PC-9 (cell line): ENCODE measurements at regions not wholly inside any gene's neighbourhood (a gene's known extent, or its start where the extent isn't known, plus 50 kb on each side); places are given as distances from the start of the nearest gene placed in this dataset.

Experiments used
- BruUV-seq: library from RNA; stranded (reverse); fragments of 400-500 nt; replicated peaks from 2 replicates; lab custom pipeline; 2021; lab: Mats Ljungman, UMichigan
- CTCF ChIA-PET: fragments of 300-600 bp; sonication (Branson Sonifier 250); formaldehyde crosslinking; loops from one replicate; lab custom pipeline; 2022; ENCODE audit warnings: antibody characterized with exemption; lab: Charles Lee
- POLR2A ChIA-PET: fragments of 300-600 bp; sonication (Branson Sonifier 250); formaldehyde crosslinking; loops from one replicate; lab custom pipeline; 2022; ENCODE audit warnings: antibody characterized with exemption; ENCODE audit not compliant: unreplicated experiment; lab: Charles Lee
- DNase-seq, 2 experiments: peaks; one replicate each; pipeline versions ENCODE4 v3.0.0 to v3.0.0-alpha.2; 2015 to 2022; ENCODE audit warnings: mixed read lengths in 1 of 2
- H2AFZ ChIP-seq: fragments of 200-600 bp; sonication (generic); 2 replicates; pipeline ENCODE4 v1.8.1; 2017; ENCODE audit warnings: antibody characterized with exemption
- H3F3A ChIP-seq: fragments of 200-600 bp; sonication (generic); 2 replicates; pipeline ENCODE4 v1.8.1; 2017; ENCODE audit warnings: antibody characterized with exemption, mild to moderate bottlenecking, low read depth; ENCODE audit not compliant: insufficient read depth
- H3K27ac ChIP-seq: fragments of 200-600 bp; sonication (generic); 2 replicates; pipeline ENCODE4 v1.6.1; 2016; ENCODE audit warnings: mixed run types
- H3K27me3 ChIP-seq: fragments of 200-600 bp; sonication (generic); 2 replicates; pipeline ENCODE4 v1.6.1; 2016; ENCODE audit warnings: low read depth, mixed run types; ENCODE audit not compliant: insufficient read depth
- H3K36me3 ChIP-seq: fragments of 200-600 bp; sonication (generic); 2 replicates; pipeline ENCODE4 v1.6.1; 2016; ENCODE audit warnings: low read depth, mixed run types
- H3K4me1 ChIP-seq: fragments of 200-600 bp; sonication (generic); replicated peaks from 2 replicates; pipeline ENCODE4 v1.6.1; 2016; ENCODE audit warnings: mixed run types; ENCODE audit not compliant: insufficient read depth
- H3K4me2 ChIP-seq: fragments of 200-600 bp; sonication (generic); 2 replicates; pipeline ENCODE4 v1.6.1; 2017; ENCODE audit warnings: mixed run types
- H3K4me3 ChIP-seq: fragments of 200-600 bp; sonication (generic); 2 replicates; pipeline ENCODE4 v1.6.1; 2016; ENCODE audit warnings: mixed run types
- H3K79me2 ChIP-seq: fragments of 200-600 bp; sonication (generic); 2 replicates; pipeline ENCODE4 v1.6.1; 2017; ENCODE audit warnings: low read depth, mixed run types
- H3K9me2 ChIP-seq: fragments of 200-600 bp; sonication (generic); 2 replicates; pipeline ENCODE4 v1.8.1; 2017; ENCODE audit warnings: mild to moderate bottlenecking; ENCODE audit not compliant: insufficient read depth
- H3K9me3 ChIP-seq: fragments of 200-600 bp; sonication (generic); 2 replicates; pipeline ENCODE4 v1.8.1; 2016; ENCODE audit warnings: low read depth; ENCODE audit not compliant: insufficient read depth
- H4K20me1 ChIP-seq: fragments of 200-600 bp; sonication (generic); 2 replicates; pipeline ENCODE4 v1.8.1; 2017; ENCODE audit not compliant: insufficient read depth
- EZH2 ChIP-seq: fragments of 200-600 bp; sonication (generic); IDR thresholded peaks from 2 replicates; pipeline ENCODE4 v1.8.0; 2017; ENCODE audit warnings: antibody characterized with exemption, low read depth
- intact Hi-C: fragments of 100-400 bp; cut with micrococcal nuclease; formaldehyde crosslinking; loops from one replicate; pipeline ENCODE4 v1.10.0; 2022; ENCODE audit not compliant: unreplicated experiment
- TF ChIP-seq, protein P1 (sequence below): fragments of 200-600 bp; sonication (generic); conservative IDR thresholded peaks from 2 replicates; pipeline ENCODE4 v1.6.1; 2017; ENCODE audit warnings: mixed run types, antibody characterized with exemption, mild to moderate bottlenecking, moderate library complexity

DNA sequence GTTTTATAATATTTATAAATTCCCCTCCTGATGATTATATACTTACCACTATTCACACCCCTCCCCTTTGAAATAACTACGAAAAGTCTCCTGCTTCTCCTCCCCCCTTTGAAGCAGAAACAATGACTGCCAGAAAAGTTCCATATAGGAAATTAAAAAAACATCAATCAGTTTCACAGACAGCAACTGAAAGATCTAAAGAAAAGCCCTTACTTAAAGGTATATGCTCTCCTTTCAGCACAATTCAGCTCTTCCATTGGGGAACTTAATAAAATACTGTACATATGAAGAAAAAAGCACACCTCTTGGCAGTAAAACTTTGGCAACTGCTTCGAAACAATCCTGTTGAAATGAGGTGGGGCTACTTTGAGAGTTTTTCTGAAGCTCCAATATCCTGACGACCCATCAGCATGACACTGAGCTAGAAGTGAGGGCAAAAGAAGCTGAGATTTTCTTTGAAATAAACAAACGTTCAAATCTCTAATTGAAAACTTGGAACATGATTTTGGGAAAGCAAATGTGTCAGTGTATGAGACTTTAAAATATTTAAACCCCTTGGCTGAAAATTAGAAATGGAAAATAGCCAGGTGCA lies 147.6 kb upstream of the RXFP2 start:
- BruUV-seq, result no TSS peak
- ChIA-PET CTCF (no interaction called here), POLR2A (no interaction called here)
- no peaks in the 10 kb centered on the region for H3F3A ChIP-seq
- H4K20me1 ChIP-seq, result no peaks in the 10 kb centered on the region
- H3K9me3 ChIP-seq, result no peaks in the 10 kb centered on the region
- no peak overlapping the region for H3K4me2 ChIP-seq
- intact Hi-C loops, result no loop called here
- H3K27me3 ChIP-seq, result 0 out of 2 replicates have a peak, but pooled peaks cover 5% of the 10 kb centered on the region
- TF ChIP-seq, protein P1, sequence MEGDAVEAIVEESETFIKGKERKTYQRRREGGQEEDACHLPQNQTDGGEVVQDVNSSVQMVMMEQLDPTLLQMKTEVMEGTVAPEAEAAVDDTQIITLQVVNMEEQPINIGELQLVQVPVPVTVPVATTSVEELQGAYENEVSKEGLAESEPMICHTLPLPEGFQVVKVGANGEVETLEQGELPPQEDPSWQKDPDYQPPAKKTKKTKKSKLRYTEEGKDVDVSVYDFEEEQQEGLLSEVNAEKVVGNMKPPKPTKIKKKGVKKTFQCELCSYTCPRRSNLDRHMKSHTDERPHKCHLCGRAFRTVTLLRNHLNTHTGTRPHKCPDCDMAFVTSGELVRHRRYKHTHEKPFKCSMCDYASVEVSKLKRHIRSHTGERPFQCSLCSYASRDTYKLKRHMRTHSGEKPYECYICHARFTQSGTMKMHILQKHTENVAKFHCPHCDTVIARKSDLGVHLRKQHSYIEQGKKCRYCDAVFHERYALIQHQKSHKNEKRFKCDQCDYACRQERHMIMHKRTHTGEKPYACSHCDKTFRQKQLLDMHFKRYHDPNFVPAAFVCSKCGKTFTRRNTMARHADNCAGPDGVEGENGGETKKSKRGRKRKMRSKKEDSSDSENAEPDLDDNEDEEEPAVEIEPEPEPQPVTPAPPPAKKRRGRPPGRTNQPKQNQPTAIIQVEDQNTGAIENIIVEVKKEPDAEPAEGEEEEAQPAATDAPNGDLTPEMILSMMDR, result no peak
- TF ChIP-seq EZH2, result no peak
- DNase-seq, result no peak
- no peaks in the 10 kb centered on the region for H3K79me2 ChIP-seq
- no peak overlapping the region for H3K27ac ChIP-seq
- no peaks in the 10 kb centered on the region for H3K4me1 ChIP-seq
- no peaks in the 10 kb centered on the region for H3K36me3 ChIP-seq
- no peak overlapping the region for H2AFZ ChIP-seq
- no peaks in the 10 kb centered on the region for H3K9me2 ChIP-seq
- H3K4me3 ChIP-seq, result no peak overlapping the region

DNA sequence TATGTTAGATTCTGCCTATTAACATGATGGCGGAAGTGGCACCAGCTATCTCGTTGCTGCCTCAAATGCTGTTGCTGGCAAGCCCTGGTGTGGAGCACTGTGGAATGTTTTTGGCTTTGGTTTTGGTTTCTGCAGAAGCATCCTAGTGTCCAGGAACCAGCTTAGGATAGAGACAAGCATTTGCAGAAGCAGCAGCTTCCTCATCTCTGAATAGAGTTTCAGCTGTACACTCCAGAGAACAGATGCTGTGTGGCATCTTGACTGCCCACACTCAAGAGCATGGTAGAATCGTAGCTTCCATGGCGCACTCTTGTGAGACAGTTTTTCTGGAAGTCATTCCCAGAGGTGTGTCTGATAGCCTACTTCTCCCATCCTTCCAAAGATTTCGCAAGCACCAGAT lies 145.3 kb upstream of the RXFP2 start:
- Histone ChIP-seq H3K27ac (no peak overlapping the region), H4K20me1 (no peaks in the 10 kb centered on the region), H3K4me2 (no peak overlapping the region), H2AFZ (no peak overlapping the region), H3K9me3 (no peaks in the 10 kb centered on the region), H3K9me2 (no peaks in the 10 kb centered on the region), H3K36me3 (no peaks in the 10 kb centered on the region), H3K79me2 (no peaks in the 10 kb centered on the region), H3F3A (no peaks in the 10 kb centered on the region), H3K4me1 (no peaks in the 10 kb centered on the region), H3K4me3 (no peak overlapping the region), H3K27me3 (peaks cover 13% of the 10 kb centered on the region; the same call in 1 of the 2 replicates)
- TF ChIP-seq, protein P1, result no peak
- TF ChIP-seq EZH2, result no peak
- DNase-seq, result no peak
- ChIA-PET CTCF (no interaction called here), POLR2A (no interaction called here)
- intact Hi-C loops, result no loop called here
- no TSS peak for BruUV-seq

- Histone ChIP-seq H3K4me1 (no peaks in the 10 kb centered on the region), H2AFZ (no peak overlapping the region), H4K20me1 (no peaks in the 10 kb centered on the region), H3F3A (no peaks in the 10 kb centered on the region), H3K4me3 (no peak overlapping the region), H3K9me2 (no peaks in the 10 kb centered on the region), H3K27ac (no peak overlapping the region), H3K9me3 (no peaks in the 10 kb centered on the region), H3K36me3 (no peaks in the 10 kb centered on the region), H3K27me3 (peaks cover 13% of the 10 kb centered on the region; the same call in 1 of the 2 replicates), H3K79me2 (no peaks in the 10 kb centered on the region), H3K4me2 (no peak overlapping the region)
- ChIA-PET CTCF (no interaction called here), POLR2A (no interaction called here)
- TF ChIP-seq, protein P1, result no peak
- no peak for TF ChIP-seq EZH2
- BruUV-seq, result no TSS peak
- intact Hi-C loops, result no loop called here
- DNase-seq, result no peak
These were observed 143.8 kb upstream of the RXFP2 start for GRCh38 chr13:31595563-31595962.
